K562 (cell line): ENCODE measurements at regions not wholly inside any gene's neighbourhood (a gene's known extent, or its start where the extent isn't known, plus 50 kb on each side); places are given as distances from the start of the nearest gene placed in this dataset.

Source experiments
- ATAC-seq: fragments of 200-7000 bp; cut with Tn5 transposase; 3 replicates; pipeline ENCODE4 v1.9.1; 2020; ENCODE audit warnings: moderate library complexity
- BruUV-seq: library from RNA; stranded (reverse); fragments of 400-500 nt; replicated peaks from 2 replicates; lab custom pipeline; 2021; lab: Mats Ljungman, UMichigan
- CTCF ChIA-PET: fragments of 300-600 bp; formaldehyde crosslinking; extraction: SDS; loops from one replicate; lab custom pipeline; 2021; ENCODE audit warnings: low intra/inter-chr PET ratio; lab: Yijun Ruan, JAX
- POLR2A ChIA-PET: fragments of 300-600, 350-650 bp; sonication (Branson Sonifier 250); formaldehyde crosslinking; extraction: SDS; loops from one replicate; lab custom pipeline; 2021; ENCODE audit warnings: antibody characterized with exemption, inconsistent platforms; lab: Yijun Ruan, JAX
- DNase-seq, 4 experiments: peaks; one replicate each; pipeline versions ENCODE4 v3.0.0 to v3.0.0-alpha.2; 2011 to 2018; ENCODE audit warnings: low spot score in 3 of 4, mixed read lengths in 3 of 4; ENCODE audit errors: extremely low read depth in 1 of 4
- FAIRE-seq: peaks from 2 replicates; lab custom pipeline; 2011; peaks lifted over from hg19 to GRCh38; lab: Jason Lieb, UNC
- H2AFZ ChIP-seq: 2 replicates; pipeline ENCODE4 v1.6.0; 2011; ENCODE audit warnings: low read depth, low read length, control low read depth, inconsistent platforms
- H3K27ac ChIP-seq: fragments of 200-600 bp; 3 replicates; pipeline ENCODE4 v1.8.0; 2011; ENCODE audit warnings: low read depth, mild to moderate bottlenecking, control low read depth, inconsistent platforms, low read length, moderate library complexity, mixed read lengths; ENCODE audit errors: extremely low read depth
- H3K27me3 ChIP-seq, 2 experiments: fragments of 300-600 bp in 1 of 2; 2 replicates in 1 of 2; 3 replicates in 1 of 2; pipeline versions ENCODE4 v1.6.0 to v1.8.0; 2011; ENCODE audit warnings: inconsistent platforms in 2 of 2, low read length in 2 of 2, mild to moderate bottlenecking in 1 of 2, mixed read lengths in 1 of 2, moderate library complexity in 1 of 2; ENCODE audit not compliant: control insufficient read depth in 2 of 2, insufficient read depth in 2 of 2
- H3K36me3 ChIP-seq: fragments of 300-600 bp; 3 replicates; pipeline ENCODE4 v1.8.0; 2011; ENCODE audit warnings: mild to moderate bottlenecking, low read length, inconsistent platforms; ENCODE audit not compliant: control insufficient read depth, insufficient read depth
- H3K4me1 ChIP-seq, 2 experiments: fragments of 200-600 bp in 1 of 2; replicated peaks in 1 of 2; 2 replicates in 1 of 2; 3 replicates in 1 of 2; pipeline versions ENCODE4 v1.5.1 to v1.8.0; 2011; ENCODE audit warnings: inconsistent platforms in 2 of 2, low read length in 2 of 2, mild to moderate bottlenecking in 1 of 2, mixed read lengths in 1 of 2, moderate library complexity in 1 of 2; ENCODE audit not compliant: control insufficient read depth in 2 of 2, insufficient read depth in 2 of 2
- H3K4me2 ChIP-seq: 2 replicates; pipeline ENCODE4 v1.6.1; 2011; ENCODE audit warnings: low read length, control low read depth, inconsistent platforms, mixed read lengths; ENCODE audit not compliant: insufficient read depth
- H3K4me3 ChIP-seq: fragments of 200-600 bp; sonication (generic), shearing (Covaris generic); 2 replicates; pipeline ENCODE4 v1.5.1; 2016; ENCODE audit warnings: control low read depth, inconsistent platforms
- H3K79me2 ChIP-seq: fragments of 200-600 bp; 3 replicates; pipeline ENCODE4 v1.8.0; 2011; ENCODE audit warnings: low read length, inconsistent platforms; ENCODE audit not compliant: control insufficient read depth, insufficient read depth
- H3K9ac ChIP-seq, 2 experiments: 2 replicates each; pipeline versions ENCODE4 v1.6.0 to v1.6.1; 2011; ENCODE audit warnings: low read depth in 2 of 2, low read length in 2 of 2, control low read depth in 1 of 2, inconsistent platforms in 1 of 2, mild to moderate bottlenecking in 1 of 2, mixed read lengths in 1 of 2; ENCODE audit not compliant: insufficient read depth in 1 of 2
- H3K9me1 ChIP-seq: one replicate; pipeline ENCODE4 v1.6.0; 2011; ENCODE audit warnings: inconsistent platforms, mild to moderate bottlenecking, low read length, moderate library complexity; ENCODE audit not compliant: control insufficient read depth, insufficient read depth
- H3K9me3 ChIP-seq: replicated peaks from 2 replicates; pipeline ENCODE4 v1.5.1; 2011; ENCODE audit warnings: low read depth, low read length, inconsistent platforms; ENCODE audit not compliant: control insufficient read depth, insufficient read depth
- H4K20me1 ChIP-seq: replicated peaks from 2 replicates; pipeline ENCODE4 v1.6.1; 2011; ENCODE audit warnings: low read length, inconsistent platforms, mixed read lengths; ENCODE audit not compliant: control insufficient read depth, insufficient read depth
- BACH1 ChIP-seq: fragments of 200-800 bp; sonication (Bioruptor generic); IDR thresholded peaks from 2 replicates; pipeline ENCODE4 v1.6.1; 2016; ENCODE audit warnings: missing genetic modification characterization, missing compliant biosample characterization
- MIER1 ChIP-seq: fragments of 450-650 bp; IDR thresholded peaks from 2 replicates; pipeline ENCODE4 v1.6.1; 2016; ENCODE audit warnings: antibody characterized with exemption, mild to moderate bottlenecking, low read depth
- PRMT5 ChIP-seq: sonication (generic); formaldehyde crosslinking; IDR thresholded peaks from 2 replicates; pipeline ENCODE4 v1.5.0; 2020; ENCODE audit warnings: missing genetic modification reagents
- PTRF ChIP-seq: fragments of 450-650 bp; IDR thresholded peaks from 2 replicates; pipeline ENCODE4 v1.6.1; 2016; ENCODE audit warnings: mild to moderate bottlenecking, missing genetic modification characterization, missing compliant biosample characterization
- SRSF9 ChIP-seq: fragments of 200-400 bp; formaldehyde crosslinking; IDR thresholded peaks from 2 replicates; pipeline ENCODE4 v1.6.1; 2017; ENCODE audit warnings: low read depth, low read length, borderline replicate concordance
- TAL1 ChIP-seq: fragments of 450-650 bp; IDR thresholded peaks from 2 replicates; pipeline ENCODE4 v1.6.1; 2016; ENCODE audit warnings: mild to moderate bottlenecking
- ZNF24 ChIP-seq: fragments of 450-650 bp; IDR thresholded peaks from 2 replicates; pipeline ENCODE4 v1.6.1; 2016
- ZNF274 ChIP-seq: IDR thresholded peaks from 2 replicates; pipeline ENCODE4 v1.6.1; 2011; ENCODE audit warnings: low read depth, mild to moderate bottlenecking, low read length, moderate library complexity, borderline replicate concordance
- ZNF324 ChIP-seq: fragments of 250-450 bp; sonication (Bioruptor Pico); IDR thresholded peaks from 2 replicates; pipeline ENCODE4 v1.4.0; 2020; ENCODE audit warnings: mild to moderate bottlenecking
- WGBS: fragments of 100-300 bp; shearing (Covaris generic); methylation state at CpG from one replicate; pipeline ENCODE4 v1.1.6; 2016; ENCODE audit warnings: low coverage, mixed read lengths; ENCODE audit not compliant: insufficient coverage; ENCODE audit errors: missing lambda C conversion rate; 5-methylcytosine and 5-hydroxymethylcytosine counted together
- in situ Hi-C: fragments of 300-500 bp; cut with MboI; formaldehyde crosslinking; loops from 4 replicates; pipeline ENCODE4 v1.15.0; 2018; ENCODE audit warnings: inconsistent platforms, mixed read lengths
- intact Hi-C: fragments of 100-400 bp; cut with micrococcal nuclease; formaldehyde crosslinking; loops from 2 replicates; pipeline ENCODE4 v1.14.2; 2022
- TF ChIP-seq, protein P1 (sequence below): fragments of 450-650 bp; IDR thresholded peaks from 2 replicates; pipeline ENCODE4 v1.6.1; 2017; ENCODE audit warnings: mild to moderate bottlenecking, moderate library complexity
- TF ChIP-seq, protein P2 (sequence below): fragments of 200-800 bp; sonication (Bioruptor generic); IDR thresholded peaks from 2 replicates; pipeline ENCODE4 v1.6.1; 2016; ENCODE audit warnings: missing genetic modification characterization, missing compliant biosample characterization
- TF ChIP-seq, protein P3 (sequence below): fragments of 450-650 bp; formaldehyde crosslinking; IDR thresholded peaks from 2 replicates; pipeline ENCODE4 v1.4.0; 2020; ENCODE audit warnings: mild to moderate bottlenecking, moderate library complexity

DNA sequence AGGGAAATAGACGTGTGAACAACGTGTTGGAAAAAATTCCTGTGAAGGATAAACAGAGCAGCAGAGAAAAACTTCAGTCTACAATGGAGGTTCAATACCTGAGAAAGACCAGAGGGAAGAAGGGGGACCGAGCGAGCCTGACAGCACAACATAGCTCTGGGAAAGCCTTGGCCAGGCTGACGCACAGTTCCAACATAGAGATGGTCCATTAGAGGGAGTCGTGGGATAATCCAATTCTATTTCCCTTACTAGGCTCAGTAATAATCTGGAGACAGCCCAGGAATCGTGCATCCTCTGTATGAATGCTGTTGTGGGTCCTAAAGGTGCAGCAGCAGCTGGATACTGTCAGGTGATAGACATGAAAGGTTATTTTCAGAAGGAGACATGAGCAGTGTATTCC, 370.8 kb upstream of the BTBD3 start:
- TF ChIP-seq, protein P1, sequence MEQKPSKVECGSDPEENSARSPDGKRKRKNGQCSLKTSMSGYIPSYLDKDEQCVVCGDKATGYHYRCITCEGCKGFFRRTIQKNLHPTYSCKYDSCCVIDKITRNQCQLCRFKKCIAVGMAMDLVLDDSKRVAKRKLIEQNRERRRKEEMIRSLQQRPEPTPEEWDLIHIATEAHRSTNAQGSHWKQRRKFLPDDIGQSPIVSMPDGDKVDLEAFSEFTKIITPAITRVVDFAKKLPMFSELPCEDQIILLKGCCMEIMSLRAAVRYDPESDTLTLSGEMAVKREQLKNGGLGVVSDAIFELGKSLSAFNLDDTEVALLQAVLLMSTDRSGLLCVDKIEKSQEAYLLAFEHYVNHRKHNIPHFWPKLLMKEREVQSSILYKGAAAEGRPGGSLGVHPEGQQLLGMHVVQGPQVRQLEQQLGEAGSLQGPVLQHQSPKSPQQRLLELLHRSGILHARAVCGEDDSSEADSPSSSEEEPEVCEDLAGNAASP = no peak
- TF ChIP-seq ZNF24 (no peak), MIER1 (no peak), PTRF (no peak), PRMT5 (CRISPR knock-in tag) (no peak), TAL1 (no peak), SRSF9 (no peak), BACH1 (tag) (no peak), ZNF274 (no peak), ZNF324 (CRISPR knock-in tag) (no peak)
- TF ChIP-seq, protein P2, sequence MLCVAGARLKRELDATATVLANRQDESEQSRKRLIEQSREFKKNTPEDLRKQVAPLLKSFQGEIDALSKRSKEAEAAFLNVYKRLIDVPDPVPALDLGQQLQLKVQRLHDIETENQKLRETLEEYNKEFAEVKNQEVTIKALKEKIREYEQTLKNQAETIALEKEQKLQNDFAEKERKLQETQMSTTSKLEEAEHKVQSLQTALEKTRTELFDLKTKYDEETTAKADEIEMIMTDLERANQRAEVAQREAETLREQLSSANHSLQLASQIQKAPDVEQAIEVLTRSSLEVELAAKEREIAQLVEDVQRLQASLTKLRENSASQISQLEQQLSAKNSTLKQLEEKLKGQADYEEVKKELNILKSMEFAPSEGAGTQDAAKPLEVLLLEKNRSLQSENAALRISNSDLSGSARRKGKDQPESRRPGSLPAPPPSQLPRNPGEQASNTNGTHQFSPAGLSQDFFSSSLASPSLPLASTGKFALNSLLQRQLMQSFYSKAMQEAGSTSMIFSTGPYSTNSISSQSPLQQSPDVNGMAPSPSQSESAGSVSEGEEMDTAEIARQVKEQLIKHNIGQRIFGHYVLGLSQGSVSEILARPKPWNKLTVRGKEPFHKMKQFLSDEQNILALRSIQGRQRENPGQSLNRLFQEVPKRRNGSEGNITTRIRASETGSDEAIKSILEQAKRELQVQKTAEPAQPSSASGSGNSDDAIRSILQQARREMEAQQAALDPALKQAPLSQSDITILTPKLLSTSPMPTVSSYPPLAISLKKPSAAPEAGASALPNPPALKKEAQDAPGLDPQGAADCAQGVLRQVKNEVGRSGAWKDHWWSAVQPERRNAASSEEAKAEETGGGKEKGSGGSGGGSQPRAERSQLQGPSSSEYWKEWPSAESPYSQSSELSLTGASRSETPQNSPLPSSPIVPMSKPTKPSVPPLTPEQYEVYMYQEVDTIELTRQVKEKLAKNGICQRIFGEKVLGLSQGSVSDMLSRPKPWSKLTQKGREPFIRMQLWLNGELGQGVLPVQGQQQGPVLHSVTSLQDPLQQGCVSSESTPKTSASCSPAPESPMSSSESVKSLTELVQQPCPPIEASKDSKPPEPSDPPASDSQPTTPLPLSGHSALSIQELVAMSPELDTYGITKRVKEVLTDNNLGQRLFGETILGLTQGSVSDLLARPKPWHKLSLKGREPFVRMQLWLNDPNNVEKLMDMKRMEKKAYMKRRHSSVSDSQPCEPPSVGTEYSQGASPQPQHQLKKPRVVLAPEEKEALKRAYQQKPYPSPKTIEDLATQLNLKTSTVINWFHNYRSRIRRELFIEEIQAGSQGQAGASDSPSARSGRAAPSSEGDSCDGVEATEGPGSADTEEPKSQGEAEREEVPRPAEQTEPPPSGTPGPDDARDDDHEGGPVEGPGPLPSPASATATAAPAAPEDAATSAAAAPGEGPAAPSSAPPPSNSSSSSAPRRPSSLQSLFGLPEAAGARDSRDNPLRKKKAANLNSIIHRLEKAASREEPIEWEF (CRISPR knock-in tag) = no peak
- TF ChIP-seq, protein P3, sequence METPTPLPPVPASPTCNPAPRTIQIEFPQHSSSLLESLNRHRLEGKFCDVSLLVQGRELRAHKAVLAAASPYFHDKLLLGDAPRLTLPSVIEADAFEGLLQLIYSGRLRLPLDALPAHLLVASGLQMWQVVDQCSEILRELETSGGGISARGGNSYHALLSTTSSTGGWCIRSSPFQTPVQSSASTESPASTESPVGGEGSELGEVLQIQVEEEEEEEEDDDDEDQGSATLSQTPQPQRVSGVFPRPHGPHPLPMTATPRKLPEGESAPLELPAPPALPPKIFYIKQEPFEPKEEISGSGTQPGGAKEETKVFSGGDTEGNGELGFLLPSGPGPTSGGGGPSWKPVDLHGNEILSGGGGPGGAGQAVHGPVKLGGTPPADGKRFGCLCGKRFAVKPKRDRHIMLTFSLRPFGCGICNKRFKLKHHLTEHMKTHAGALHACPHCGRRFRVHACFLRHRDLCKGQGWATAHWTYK = no peak
- ChIA-PET POLR2A (no interaction called here), CTCF (no interaction called here)
- no peaks in the 10 kb centered on the region for H3K36me3 ChIP-seq
- intact Hi-C loops (no loop called here), in situ Hi-C loops (no loop called here)
- H3K9me1 ChIP-seq = no peaks in the 10 kb centered on the region
- H3K27ac ChIP-seq = no peak overlapping the region
- H3K9ac ChIP-seq = no peak overlapping the region
- no TSS peak for BruUV-seq
- WGBS = 0% methylated on average over 6 of the region's 7 CpGs
- H3K4me2 ChIP-seq = no peak overlapping the region
- DNase-seq (no peak), FAIRE-seq (no peak), ATAC-seq (no peak)
- no peak overlapping the region for H2AFZ ChIP-seq
- H3K9me3 ChIP-seq = no peaks in the 10 kb centered on the region
- H3K79me2 ChIP-seq = no peaks in the 10 kb centered on the region
- no peaks in the 10 kb centered on the region for H4K20me1 ChIP-seq
- no peak overlapping the region for H3K4me3 ChIP-seq
- no peaks in the 10 kb centered on the region for H3K4me1 ChIP-seq
- H3K27me3 ChIP-seq = no peaks in the 10 kb centered on the region
